Fibroblast of lung (primary cell): ENCODE measurements at regions not wholly inside any gene's neighbourhood (a gene's known extent, or its start where the extent isn't known, plus 50 kb on each side); places are given as distances from the start of the nearest gene placed in this dataset.

ENCODE experiments used
- DNase-seq, 2 donors: peaks; one replicate each; pipeline versions ENCODE4 v3.0.0 to v3.0.0-alpha.2; 2010; ENCODE audit warnings: low read depth in 2 of 2
- H2AFZ ChIP-seq: 2 replicates; pipeline ENCODE4 v1.5.1; 2012; ENCODE audit warnings: low read length, control low read depth, inconsistent platforms
- H3K27ac ChIP-seq: 2 replicates; pipeline ENCODE4 v1.5.1; 2011; ENCODE audit warnings: low read length, control low read depth; ENCODE audit not compliant: insufficient read depth
- H3K27me3 ChIP-seq: 2 replicates; pipeline ENCODE4 v1.5.1; 2011; ENCODE audit warnings: mild to moderate bottlenecking, low read length; ENCODE audit not compliant: control insufficient read depth, insufficient read depth
- H3K36me3 ChIP-seq: 2 replicates; pipeline ENCODE4 v1.5.1; 2011; ENCODE audit warnings: low read length; ENCODE audit not compliant: control insufficient read depth, insufficient read depth
- H3K4me1 ChIP-seq: 2 replicates; pipeline ENCODE4 v1.5.1; 2011; ENCODE audit warnings: low read length; ENCODE audit not compliant: control insufficient read depth, insufficient read depth; ENCODE audit errors: extremely low read depth
- H3K4me2 ChIP-seq: 2 replicates; pipeline ENCODE4 v1.5.1; 2011; ENCODE audit warnings: low read length, control low read depth; ENCODE audit not compliant: insufficient read depth; ENCODE audit errors: extremely low read depth
- H3K4me3 ChIP-seq, 4 experiments: fragments of 200-600 bp in 1 of 4; sonication (generic) in 1 of 4; replicated peaks in 1 of 4; 2 replicates each; pipeline ENCODE4 v1.5.1; 2011 to 2016; ENCODE audit warnings: low read length in 4 of 4, low read depth in 3 of 4, mild to moderate bottlenecking in 3 of 4, control low read depth in 2 of 4, inconsistent platforms in 1 of 4, mixed read lengths in 1 of 4; ENCODE audit not compliant: insufficient read depth in 1 of 4; ENCODE audit errors: control extremely low read depth in 1 of 4
- H3K79me2 ChIP-seq: 2 replicates; pipeline ENCODE4 v1.5.1; 2012; ENCODE audit warnings: mild to moderate bottlenecking, low read length, inconsistent platforms; ENCODE audit not compliant: control insufficient read depth, insufficient read depth
- H3K9ac ChIP-seq: 2 replicates; pipeline ENCODE4 v1.5.1; 2011; ENCODE audit warnings: mild to moderate bottlenecking, low read length, control low read depth; ENCODE audit not compliant: insufficient read depth
- H3K9me3 ChIP-seq: 2 replicates; pipeline ENCODE4 v1.5.1; 2012; ENCODE audit warnings: low read depth, low read length; ENCODE audit not compliant: control insufficient read depth, insufficient read depth
- H4K20me1 ChIP-seq: 2 replicates; pipeline ENCODE4 v1.5.1; 2011; ENCODE audit warnings: low read length; ENCODE audit not compliant: control insufficient read depth, insufficient read depth; ENCODE audit errors: extremely low read depth
- CTCF ChIP-seq, 2 donors: IDR thresholded peaks in 1 of 2; conservative IDR thresholded peaks in 1 of 2; 1 replicate in 1 of 2; 2 replicates in 1 of 2; pipeline ENCODE4 v1.5.1; 2011 to 2012; ENCODE audit warnings: low read length in 2 of 2, control low read depth in 1 of 2, inconsistent platforms in 1 of 2, low read depth in 1 of 2, mild to moderate bottlenecking in 1 of 2
- EZH2 ChIP-seq: IDR thresholded peaks from 2 replicates; pipeline ENCODE4 v1.5.1; 2012; ENCODE audit warnings: low read length, control low read depth, mild to moderate bottlenecking; ENCODE audit errors: missing control alignments

- H4K20me1 ChIP-seq: no peaks in the 10 kb centered on the region
Observed at GRCh38 chr4:38195911-38196310, 235.7 kb downstream of the PTTG2 start.

GRCh38 chr4:38202242-38202641 is 242.0 kb downstream of the PTTG2 start:
- Histone ChIP-seq H3K27ac (no peak overlapping the region), H3K4me2 (no peak overlapping the region), H3K4me1 (no peaks in the 10 kb centered on the region), H3K36me3 (no peaks in the 10 kb centered on the region), H3K9ac (no peak overlapping the region), H3K9me3 (no peaks in the 10 kb centered on the region), H2AFZ (no peak overlapping the region), H4K20me1 (no peaks in the 10 kb centered on the region), H3K79me2 (no peaks in the 10 kb centered on the region), H3K4me3 (no peak overlapping the region), H3K27me3 (peaks cover 16% of the 10 kb centered on the region)
- TF ChIP-seq CTCF (conservative IDR thresholded peaks at IDR 0.05 in 1 of 2, IDR thresholded peaks at IDR 0.05 in 1 of 2; ENCODE audit: low read depth in 1 of 2, low read length in 2 of 2) (no peak), EZH2 (no peak)
- DNase-seq: no peak

More at GRCh38 chr4:38195911-38196310, 235.7 kb downstream of the PTTG2 start:
- peaks cover 7% of the 10 kb centered on the region for H3K27me3 ChIP-seq
- no peaks in the 10 kb centered on the region for H3K9me3 ChIP-seq
- no peak for TF ChIP-seq EZH2
- no peak for TF ChIP-seq CTCF (conservative IDR thresholded peaks at IDR 0.05 in 1 of 2, IDR thresholded peaks at IDR 0.05 in 1 of 2; ENCODE audit: low read depth in 1 of 2, low read length in 2 of 2)
- H2AFZ ChIP-seq: no peak overlapping the region
- no peak overlapping the region for H3K9ac ChIP-seq
- no peaks in the 10 kb centered on the region for H3K79me2 ChIP-seq
- no peak for DNase-seq
- H3K36me3 ChIP-seq: no peaks in the 10 kb centered on the region
- no peak overlapping the region for H3K4me2 ChIP-seq
- no peak overlapping the region for H3K4me3 ChIP-seq
- peaks cover 2% of the 10 kb centered on the region for H3K4me1 ChIP-seq
- no peak overlapping the region for H3K27ac ChIP-seq

- Histone ChIP-seq H2AFZ (no peak overlapping the region), H3K9ac (no peak overlapping the region), H3K27me3 (peaks cover 16% of the 10 kb centered on the region), H3K4me3 (no peak overlapping the region), H3K4me1 (no peaks in the 10 kb centered on the region), H4K20me1 (no peaks in the 10 kb centered on the region), H3K27ac (no peak overlapping the region), H3K9me3 (no peaks in the 10 kb centered on the region), H3K4me2 (no peak overlapping the region), H3K36me3 (no peaks in the 10 kb centered on the region), H3K79me2 (no peaks in the 10 kb centered on the region)
- no peak for DNase-seq
- TF ChIP-seq CTCF (conservative IDR thresholded peaks at IDR 0.05 in 1 of 2, IDR thresholded peaks at IDR 0.05 in 1 of 2; ENCODE audit: low read depth in 1 of 2, low read length in 2 of 2) (no peak), EZH2 (no peak)
Observed at GRCh38 chr4:38203609-38204008, 243.4 kb downstream of the PTTG2 start.
